Keratinocyte (primary cell): ENCODE measurements at regions not wholly inside any gene's neighbourhood (a gene's known extent, or its start where the extent isn't known, plus 50 kb on each side); places are given as distances from the start of the nearest gene placed in this dataset.

Experiments
- DNase-seq: peaks from one replicate; pipeline ENCODE4 v3.0.0-alpha.2; 2011; ENCODE audit warnings: low read depth, missing footprints, low spot score
- FAIRE-seq: peaks from 2 replicates; lab custom pipeline; 2011; peaks lifted over from hg19 to GRCh38; lab: Jason Lieb, UNC
- H2AFZ ChIP-seq: 2 replicates; pipeline ENCODE4 v1.6.0; 2012; ENCODE audit warnings: low read length, control low read depth, inconsistent platforms; ENCODE audit not compliant: control insufficient read depth
- H3K27ac ChIP-seq: 2 replicates; pipeline ENCODE4 v1.5.1; 2011; ENCODE audit warnings: low read length; ENCODE audit not compliant: control insufficient read depth, insufficient read depth
- H3K27me3 ChIP-seq: 3 replicates; pipeline ENCODE4 v1.6.0; 2011; ENCODE audit warnings: low read length; ENCODE audit not compliant: control insufficient read depth, insufficient read depth; ENCODE audit errors: extremely low read depth
- H3K36me3 ChIP-seq, 2 experiments: 2 replicates in 1 of 2; 3 replicates in 1 of 2; pipeline ENCODE4 v1.5.1; 2011; ENCODE audit warnings: low read length in 2 of 2, mild to moderate bottlenecking in 1 of 2; ENCODE audit not compliant: control insufficient read depth in 2 of 2, insufficient read depth in 2 of 2; ENCODE audit errors: extremely low read depth in 1 of 2
- H3K4me1 ChIP-seq: 3 replicates; pipeline ENCODE4 v1.5.1; 2011; ENCODE audit warnings: low read length; ENCODE audit not compliant: control insufficient read depth, insufficient read depth; ENCODE audit errors: extremely low read depth
- H3K4me2 ChIP-seq: 3 replicates; pipeline ENCODE4 v1.6.0; 2011; ENCODE audit warnings: low read depth, low read length; ENCODE audit not compliant: control insufficient read depth, insufficient read depth; ENCODE audit errors: extremely low read depth
- H3K4me3 ChIP-seq, 3 experiments: fragments of 200-600 bp in 1 of 3; sonication (generic) in 1 of 3; 2 replicates in 2 of 3; 3 replicates in 1 of 3; pipeline ENCODE4 v1.5.1; 2011 to 2016; ENCODE audit warnings: low read length in 3 of 3, mild to moderate bottlenecking in 3 of 3, control low read depth in 2 of 3, inconsistent platforms in 1 of 3, low read depth in 1 of 3, mixed read lengths in 1 of 3, mixed run types in 1 of 3, moderate library complexity in 1 of 3; ENCODE audit not compliant: control insufficient read depth in 2 of 3, insufficient read depth in 2 of 3; ENCODE audit errors: extremely low read depth in 1 of 3
- H3K79me2 ChIP-seq: 2 replicates; pipeline ENCODE4 v1.6.0; 2012; ENCODE audit warnings: low read length; ENCODE audit not compliant: control insufficient read depth, insufficient read depth
- H3K9ac ChIP-seq: 3 replicates; pipeline ENCODE4 v1.6.0; 2011; ENCODE audit warnings: low read length; ENCODE audit not compliant: control insufficient read depth, insufficient read depth; ENCODE audit errors: extremely low read depth
- H3K9me1 ChIP-seq: 3 replicates; pipeline ENCODE4 v1.6.0; 2011; ENCODE audit warnings: low read length; ENCODE audit not compliant: control insufficient read depth, insufficient read depth; ENCODE audit errors: extremely low read depth
- H3K9me3 ChIP-seq: 2 replicates; pipeline ENCODE4 v1.5.1; 2012; ENCODE audit warnings: low read depth, low read length; ENCODE audit not compliant: control insufficient read depth
- H4K20me1 ChIP-seq: 3 replicates; pipeline ENCODE4 v1.6.0; 2011; ENCODE audit warnings: low read length; ENCODE audit not compliant: control insufficient read depth, insufficient read depth; ENCODE audit errors: extremely low read depth
- EZH2 ChIP-seq: IDR thresholded peaks from one replicate; pipeline ENCODE4 v1.6.1; 2012; ENCODE audit warnings: inconsistent platforms, mild to moderate bottlenecking, low read length, moderate library complexity
- dilution Hi-C: fragments of 300-500 bp; cut with MboI; formaldehyde crosslinking; loops from one replicate; pipeline ENCODE4 v1.7.0; 2020; ENCODE audit warnings: low sequenced_read_pairs; ENCODE audit not compliant: extremely low pct_ligation_motif_present
- TF ChIP-seq, protein P1 (sequence below), 3 experiments: IDR thresholded peaks in 1 of 3; conservative IDR thresholded peaks in 1 of 3; optimal IDR thresholded peaks in 1 of 3; 2 replicates in 2 of 3; 3 replicates in 1 of 3; pipeline versions ENCODE3 to v1.5.1; 2011; ENCODE audit warnings: low read length in 3 of 3, mild to moderate bottlenecking in 3 of 3, moderate library complexity in 2 of 3, control low read depth in 1 of 3, inconsistent platforms in 1 of 3; ENCODE audit not compliant: insufficient read depth in 2 of 3; ENCODE audit errors: extremely low read depth in 1 of 3

DNA sequence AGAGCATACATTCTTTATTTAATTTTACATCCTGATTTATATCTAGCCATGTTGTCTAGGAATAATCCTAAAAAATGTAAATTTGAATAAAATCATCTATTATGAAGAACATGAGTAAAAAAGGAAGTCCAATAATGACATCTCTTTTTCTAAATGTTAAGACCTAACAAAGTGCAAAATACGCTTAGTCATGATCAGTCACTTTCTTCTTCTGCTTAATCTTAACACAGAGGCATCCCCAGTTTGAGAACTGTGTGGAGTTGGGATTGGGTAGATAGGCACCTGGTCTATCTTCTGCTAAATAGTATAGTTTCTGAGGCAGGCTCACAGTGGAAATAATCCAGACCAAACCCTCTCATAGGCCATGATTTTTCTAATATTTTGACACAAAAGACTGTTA lies 311.7 kb upstream of the LRRC7 start:
- FAIRE-seq (no peak), DNase-seq (no peak)
- no peaks in the 10 kb centered on the region for H3K36me3 ChIP-seq
- H3K4me1 ChIP-seq: no peaks in the 10 kb centered on the region
- H3K27ac ChIP-seq: no peak overlapping the region
- H3K9ac ChIP-seq: no peak overlapping the region
- TF ChIP-seq EZH2: no peak
- TF ChIP-seq, protein P1, sequence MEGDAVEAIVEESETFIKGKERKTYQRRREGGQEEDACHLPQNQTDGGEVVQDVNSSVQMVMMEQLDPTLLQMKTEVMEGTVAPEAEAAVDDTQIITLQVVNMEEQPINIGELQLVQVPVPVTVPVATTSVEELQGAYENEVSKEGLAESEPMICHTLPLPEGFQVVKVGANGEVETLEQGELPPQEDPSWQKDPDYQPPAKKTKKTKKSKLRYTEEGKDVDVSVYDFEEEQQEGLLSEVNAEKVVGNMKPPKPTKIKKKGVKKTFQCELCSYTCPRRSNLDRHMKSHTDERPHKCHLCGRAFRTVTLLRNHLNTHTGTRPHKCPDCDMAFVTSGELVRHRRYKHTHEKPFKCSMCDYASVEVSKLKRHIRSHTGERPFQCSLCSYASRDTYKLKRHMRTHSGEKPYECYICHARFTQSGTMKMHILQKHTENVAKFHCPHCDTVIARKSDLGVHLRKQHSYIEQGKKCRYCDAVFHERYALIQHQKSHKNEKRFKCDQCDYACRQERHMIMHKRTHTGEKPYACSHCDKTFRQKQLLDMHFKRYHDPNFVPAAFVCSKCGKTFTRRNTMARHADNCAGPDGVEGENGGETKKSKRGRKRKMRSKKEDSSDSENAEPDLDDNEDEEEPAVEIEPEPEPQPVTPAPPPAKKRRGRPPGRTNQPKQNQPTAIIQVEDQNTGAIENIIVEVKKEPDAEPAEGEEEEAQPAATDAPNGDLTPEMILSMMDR (optimal IDR thresholded peaks at IDR 0.05 in 1 of 3, IDR thresholded peaks at IDR 0.05 in 1 of 3, conservative IDR thresholded peaks at IDR 0.05 in 1 of 3; ENCODE audit: extremely low read depth in 1 of 3, insufficient read depth in 2 of 3, low read length in 3 of 3): no peak
- H3K27me3 ChIP-seq: no peaks in the 10 kb centered on the region
- dilution Hi-C loops: no loop called here
- no peak overlapping the region for H3K4me3 ChIP-seq
- H3K4me2 ChIP-seq: no peak overlapping the region
- H3K79me2 ChIP-seq: no peaks in the 10 kb centered on the region
- no peaks in the 10 kb centered on the region for H4K20me1 ChIP-seq
- no peak overlapping the region for H2AFZ ChIP-seq
- H3K9me3 ChIP-seq: no peaks in the 10 kb centered on the region
- H3K9me1 ChIP-seq: no peaks in the 10 kb centered on the region

DNA sequence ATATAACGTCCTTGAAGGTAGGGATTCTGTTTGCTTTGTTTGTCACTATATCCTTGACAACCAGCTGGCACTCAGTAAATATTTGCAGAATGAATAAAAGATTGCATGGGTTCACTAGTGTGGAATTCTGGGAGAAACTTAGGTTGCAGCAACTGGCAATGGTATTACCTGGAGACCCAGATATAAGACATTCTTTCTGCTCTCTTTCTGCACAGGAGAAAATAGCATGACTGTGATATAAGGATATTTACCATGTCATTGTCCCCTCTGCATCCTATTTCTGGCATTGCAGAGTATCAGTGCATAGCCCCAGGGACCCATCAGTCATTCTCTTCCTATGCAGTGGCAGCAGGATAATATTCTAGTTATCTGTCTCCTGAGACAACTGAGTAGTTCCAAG lies 308.9 kb upstream of the LRRC7 start:
- dilution Hi-C loops: no loop called here

More for the DNA sequence above, 308.9 kb upstream of the LRRC7 start:
- no peaks in the 10 kb centered on the region for H3K27me3 ChIP-seq
- no peak overlapping the region for H3K9ac ChIP-seq
- no peaks in the 10 kb centered on the region for H3K36me3 ChIP-seq
- H3K9me3 ChIP-seq: no peaks in the 10 kb centered on the region
- DNase-seq (no peak), FAIRE-seq (no peak)
- no peak overlapping the region for H2AFZ ChIP-seq
- H3K4me1 ChIP-seq: no peaks in the 10 kb centered on the region
- no peaks in the 10 kb centered on the region for H3K9me1 ChIP-seq
- H3K27ac ChIP-seq: no peak overlapping the region
- no peak overlapping the region for H3K4me3 ChIP-seq
- no peaks in the 10 kb centered on the region for H4K20me1 ChIP-seq
- TF ChIP-seq EZH2: no peak
- TF ChIP-seq, protein P1 (optimal IDR thresholded peaks at IDR 0.05 in 1 of 3, IDR thresholded peaks at IDR 0.05 in 1 of 3, conservative IDR thresholded peaks at IDR 0.05 in 1 of 3; ENCODE audit: extremely low read depth in 1 of 3, insufficient read depth in 2 of 3, low read length in 3 of 3): no peak
- no peak overlapping the region for H3K4me2 ChIP-seq
- H3K79me2 ChIP-seq: no peaks in the 10 kb centered on the region
